ENCODE measurements at regions not wholly inside any gene's neighbourhood (a gene's known extent, or its start where the extent isn't known, plus 50 kb on each side); places are given as distances from the start of the nearest gene placed in this dataset.
A peak's percentile ranks its signal among the peaks of the same experiment; 100 is the strongest.

DNA sequence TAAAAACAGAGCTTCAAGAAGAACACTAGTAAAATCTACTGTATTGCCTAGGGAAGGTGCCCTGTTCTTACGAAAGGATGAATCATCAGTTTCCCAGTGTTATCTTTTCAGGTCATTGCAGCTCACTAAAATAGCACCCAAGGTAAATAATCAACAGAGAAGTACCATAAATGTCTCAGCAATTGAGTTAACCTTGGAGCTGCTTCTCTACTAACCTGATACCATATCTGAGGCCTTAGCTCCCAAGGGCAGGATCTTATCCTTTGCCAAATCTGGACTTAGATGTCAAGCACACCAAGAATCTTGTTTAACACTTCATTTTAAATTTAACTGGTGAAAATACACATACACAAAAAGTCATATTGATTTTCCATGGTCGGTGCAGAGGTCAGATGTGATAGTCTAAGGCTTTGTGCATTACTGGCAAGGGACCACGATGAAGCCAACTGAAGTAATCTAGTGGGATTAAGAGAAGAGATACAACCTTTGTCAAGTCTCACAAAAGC lies 81.5 kb downstream of the EDN1 start:
- Histone ChIP-seq H3K9me3 (ENCODE audit: control insufficient read depth in 2 of 3, insufficient read depth in 1 of 3, low read length in 3 of 3) (no peaks in the 10 kb centered on the region), H3K36me3 (ENCODE audit: control insufficient read depth in 2 of 3, insufficient read depth in 3 of 3, low read length in 3 of 3) (no peaks in the 10 kb centered on the region), H3K27me3 (ENCODE audit: control insufficient read depth, insufficient read depth, low read length) (no peaks in the 10 kb centered on the region), H3K9ac (ENCODE audit: low read length in 3 of 3) (no peak overlapping the region), H3K4me1 (ENCODE audit: control insufficient read depth in 2 of 3, insufficient read depth in 2 of 3, low read depth in 1 of 3, low read length in 3 of 3) (peaks cover 0 to 11% (median 6%) of the 10 kb centered on the region in 3 donors), H3K27ac (ENCODE audit: low read depth in 2 of 2, low read length in 2 of 2) (peak overlapping the region in 1 of 2 donors; percentile 46), H3K4me3 (ENCODE audit: low read length in 3 of 3) (no peak overlapping the region)
- DNase-seq, result no peak
- no peak for TF ChIP-seq CTCF (IDR thresholded peaks at IDR 0.05; ENCODE audit: borderline replicate concordance, extremely low read depth, insufficient read depth)
- FAIRE-seq, result no peak
- intact Hi-C loops (cut with DNase I), result no loop called here

- Histone ChIP-seq H3K4me1 (ENCODE audit: control insufficient read depth in 2 of 3, insufficient read depth in 2 of 3, low read depth in 1 of 3, low read length in 3 of 3) (no peaks in the 10 kb centered on the region), H3K9me3 (ENCODE audit: control insufficient read depth in 2 of 3, insufficient read depth in 1 of 3, low read length in 3 of 3) (no peaks in the 10 kb centered on the region), H3K27me3 (ENCODE audit: control insufficient read depth, insufficient read depth, low read length) (no peaks in the 10 kb centered on the region), H3K9ac (ENCODE audit: low read length in 3 of 3) (no peak overlapping the region), H3K36me3 (ENCODE audit: control insufficient read depth in 2 of 3, insufficient read depth in 3 of 3, low read length in 3 of 3) (no peaks in the 10 kb centered on the region), H3K27ac (ENCODE audit: low read depth in 2 of 2, low read length in 2 of 2) (no peak overlapping the region), H3K4me3 (ENCODE audit: low read length in 3 of 3) (no peak overlapping the region)
- intact Hi-C loops (cut with DNase I), result no loop called here
- TF ChIP-seq CTCF (IDR thresholded peaks at IDR 0.05; ENCODE audit: borderline replicate concordance, extremely low read depth, insufficient read depth), result no peak
- FAIRE-seq (peak; percentile 37), DNase-seq (no peak)
These were observed 89.0 kb downstream of the EDN1 start for GRCh38 chr6:12379181-12379580.

- Histone ChIP-seq H3K9ac (ENCODE audit: low read length in 3 of 3) (no peak overlapping the region), H3K9me3 (ENCODE audit: control insufficient read depth in 2 of 3, insufficient read depth in 1 of 3, low read length in 3 of 3) (no peaks in the 10 kb centered on the region), H3K27ac (ENCODE audit: low read depth in 2 of 2, low read length in 2 of 2) (no peak overlapping the region), H3K36me3 (ENCODE audit: control insufficient read depth in 2 of 3, insufficient read depth in 3 of 3, low read length in 3 of 3) (no peaks in the 10 kb centered on the region), H3K4me3 (ENCODE audit: low read length in 3 of 3) (no peak overlapping the region), H3K27me3 (ENCODE audit: control insufficient read depth, insufficient read depth, low read length) (no peaks in the 10 kb centered on the region), H3K4me1 (ENCODE audit: control insufficient read depth in 2 of 3, insufficient read depth in 2 of 3, low read depth in 1 of 3, low read length in 3 of 3) (no peaks in the 10 kb centered on the region)
- TF ChIP-seq CTCF (IDR thresholded peaks at IDR 0.05; ENCODE audit: borderline replicate concordance, extremely low read depth, insufficient read depth), result no peak
- intact Hi-C loops (cut with DNase I), result no loop called here
- FAIRE-seq, result no peak
- DNase-seq, result no peak
These were observed 91.4 kb downstream of the EDN1 start for GRCh38 chr6:12381587-12381986.

DNA sequence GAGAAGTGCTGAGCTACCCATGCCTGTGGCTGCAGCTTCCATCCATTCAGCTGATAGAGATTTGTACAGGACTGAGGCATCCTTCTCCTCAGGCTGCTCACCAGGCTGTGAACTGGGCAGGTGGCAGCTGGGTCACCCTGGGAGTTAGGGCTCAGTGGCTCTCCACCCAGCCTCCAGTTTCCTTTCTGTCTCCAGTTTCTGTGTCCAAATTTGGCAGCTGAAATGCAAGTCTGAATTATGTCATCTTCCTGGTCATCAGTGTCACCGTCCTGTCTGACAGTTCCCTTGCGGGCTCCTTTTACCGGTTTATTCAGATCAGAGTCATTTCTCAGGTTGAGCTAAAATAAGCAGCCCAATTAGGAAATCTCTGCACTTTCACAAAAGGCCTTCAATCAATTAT lies 93.3 kb downstream of the EDN1 start:
- no peak for FAIRE-seq
- intact Hi-C loops (cut with DNase I), result no loop called here
- no peak for DNase-seq
- Histone ChIP-seq H3K4me3 (ENCODE audit: low read length in 3 of 3) (no peak overlapping the region), H3K27me3 (ENCODE audit: control insufficient read depth, insufficient read depth, low read length) (no peaks in the 10 kb centered on the region), H3K9ac (ENCODE audit: low read length in 3 of 3) (no peak overlapping the region), H3K36me3 (ENCODE audit: control insufficient read depth in 2 of 3, insufficient read depth in 3 of 3, low read length in 3 of 3) (no peaks in the 10 kb centered on the region), H3K9me3 (ENCODE audit: control insufficient read depth in 2 of 3, insufficient read depth in 1 of 3, low read length in 3 of 3) (no peaks in the 10 kb centered on the region), H3K27ac (ENCODE audit: low read depth in 2 of 2, low read length in 2 of 2) (no peak overlapping the region), H3K4me1 (ENCODE audit: control insufficient read depth in 2 of 3, insufficient read depth in 2 of 3, low read depth in 1 of 3, low read length in 3 of 3) (no peaks in the 10 kb centered on the region)
- no peak for TF ChIP-seq CTCF (IDR thresholded peaks at IDR 0.05; ENCODE audit: borderline replicate concordance, extremely low read depth, insufficient read depth)
